ENCODE measurements at regions not wholly inside any gene's neighbourhood (a gene's known extent, or its start where the extent isn't known, plus 50 kb on each side); places are given as distances from the start of the nearest gene placed in this dataset.

- DNase-seq, result no peak
- no peak for TF ChIP-seq POLR2A (IDR thresholded peaks at IDR 0.05; ENCODE audit: low read length)
- TF ChIP-seq GATA1 (IDR thresholded peaks at IDR 0.05; ENCODE audit: low read depth, low read length), result no peak
Measured at GRCh38 chr4:138841343-138841742, 174.2 kb upstream of the NOCT start.

DNA sequence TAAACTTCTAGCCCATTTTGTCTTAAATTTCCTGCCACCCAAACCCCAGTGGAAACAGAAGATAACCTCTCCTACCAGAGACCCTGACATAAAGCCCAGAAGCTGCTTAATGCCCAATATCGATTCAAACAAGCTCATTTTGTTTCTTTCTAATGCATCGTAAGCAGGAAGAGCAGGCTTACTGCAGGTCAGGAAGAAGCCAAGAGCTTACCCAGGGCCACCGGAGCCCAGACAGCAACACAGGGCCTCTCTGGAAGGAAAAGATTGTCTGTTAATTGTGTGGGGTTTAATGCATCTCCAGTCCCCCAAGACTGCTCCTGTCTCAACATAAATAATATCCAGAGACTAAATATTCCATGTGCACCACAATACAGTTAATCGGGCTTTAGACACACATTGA lies 177.3 kb upstream of the NOCT start:
- no peak for TF ChIP-seq POLR2A (IDR thresholded peaks at IDR 0.05; ENCODE audit: low read length)
- no peak for TF ChIP-seq GATA1 (IDR thresholded peaks at IDR 0.05; ENCODE audit: low read depth, low read length)
- DNase-seq, result no peak

- TF ChIP-seq GATA1 (IDR thresholded peaks at IDR 0.05; ENCODE audit: low read depth, low read length) (no peak), POLR2A (IDR thresholded peaks at IDR 0.05; ENCODE audit: low read length) (no peak)
- DNase-seq, result peak in 1 of 2 experiments; percentile 4
Measured at GRCh38 chr4:138835832-138836533, 179.6 kb upstream of the NOCT start.

DNA sequence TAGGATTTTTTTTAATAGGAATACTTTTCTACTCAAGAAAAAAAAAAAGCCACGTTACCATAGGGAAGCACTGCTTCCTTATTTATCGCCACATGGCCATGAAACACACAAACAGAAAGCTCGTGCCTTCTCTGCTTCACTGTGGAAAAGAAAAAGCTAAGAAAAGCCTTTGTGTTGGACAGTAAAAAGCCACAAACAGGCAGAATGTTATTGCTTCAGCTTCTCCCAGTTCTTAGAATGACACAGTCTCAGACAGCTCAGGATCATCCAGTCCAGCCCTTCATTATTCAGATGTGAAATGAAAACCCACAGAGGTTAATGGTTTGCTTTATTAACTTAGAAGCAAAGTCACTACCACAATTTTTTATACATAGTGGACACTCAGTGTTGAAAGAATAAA lies 181.6 kb upstream of the NOCT start:
- no peak for DNase-seq
- TF ChIP-seq POLR2A (IDR thresholded peaks at IDR 0.05; ENCODE audit: low read length) (no peak), GATA1 (IDR thresholded peaks at IDR 0.05; ENCODE audit: low read depth, low read length) (no peak)

DNA sequence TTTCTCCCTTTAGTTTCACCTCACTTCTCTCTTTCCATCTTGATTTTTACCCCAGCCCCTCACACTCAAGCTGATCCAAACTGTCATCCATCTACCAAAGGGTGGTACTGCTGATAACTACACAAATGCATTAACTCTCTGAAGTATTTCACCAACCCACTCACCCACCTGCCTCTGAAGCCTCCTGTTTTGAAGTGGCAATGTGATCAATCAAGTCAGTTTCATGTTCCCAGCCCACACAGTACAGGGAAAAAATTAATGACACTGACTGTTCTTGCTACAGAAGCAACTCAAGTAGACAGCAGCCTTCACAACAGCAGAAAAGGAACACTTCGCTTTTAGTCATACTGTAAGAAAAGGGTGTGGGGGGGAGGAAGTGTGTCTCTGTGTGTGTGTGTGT lies 183.0 kb upstream of the NOCT start:
- no peak for DNase-seq

GRCh38 chr4:138831948-138832347 lies 183.6 kb upstream of the NOCT start:
- no peak for DNase-seq
- TF ChIP-seq GATA1 (IDR thresholded peaks at IDR 0.05; ENCODE audit: low read depth, low read length), result no peak

More for the DNA sequence above, 183.0 kb upstream of the NOCT start:
- TF ChIP-seq GATA1 (IDR thresholded peaks at IDR 0.05; ENCODE audit: low read depth, low read length) (no peak), POLR2A (IDR thresholded peaks at IDR 0.05; ENCODE audit: low read length) (no peak)

DNA sequence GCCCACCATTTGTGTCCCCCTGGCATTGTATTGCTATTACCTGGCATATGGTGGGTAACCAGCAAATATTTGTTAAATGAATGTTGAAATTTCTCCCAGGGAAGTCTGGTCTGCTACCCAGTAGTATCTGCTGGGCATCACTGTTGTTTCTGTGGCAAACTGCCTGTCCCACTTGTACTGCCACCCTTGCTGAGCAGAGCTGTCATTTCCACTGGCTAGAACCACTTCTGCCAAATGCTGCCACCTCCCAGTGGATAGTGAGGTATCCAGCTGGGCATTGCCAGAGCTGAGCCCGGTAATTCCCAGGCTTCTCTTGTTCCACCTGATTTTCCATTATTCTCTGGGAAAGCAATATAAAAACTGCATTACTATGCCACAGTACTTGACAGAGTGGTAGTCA lies 186.7 kb upstream of the NOCT start:
- no peak for TF ChIP-seq GATA1 (IDR thresholded peaks at IDR 0.05; ENCODE audit: low read depth, low read length)
- TF ChIP-seq POLR2A (IDR thresholded peaks at IDR 0.05; ENCODE audit: low read length), result no peak
- DNase-seq, result no peak

DNA sequence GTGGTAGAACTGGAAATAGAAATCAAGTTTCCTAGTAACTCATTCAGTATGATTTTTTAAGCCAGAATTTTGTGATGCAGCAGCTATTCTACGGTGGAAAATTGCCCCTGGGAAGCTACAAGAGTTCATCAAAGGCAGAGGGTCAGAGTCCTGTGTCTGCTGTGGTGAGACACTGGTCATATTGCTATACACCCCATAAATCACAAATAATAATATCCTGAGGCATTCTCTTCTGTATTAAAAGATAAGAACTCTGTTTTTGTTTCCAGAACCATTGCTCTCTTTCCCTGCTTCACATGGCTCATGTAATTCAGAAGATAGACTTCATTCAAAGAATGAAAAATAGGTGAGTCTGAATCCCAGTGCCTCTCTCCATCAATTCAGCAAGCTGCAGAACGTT lies 188.8 kb upstream of the NOCT start:
- no peak for DNase-seq
- no peak for TF ChIP-seq POLR2A (IDR thresholded peaks at IDR 0.05; ENCODE audit: low read length)
- TF ChIP-seq GATA1 (IDR thresholded peaks at IDR 0.05; ENCODE audit: low read depth, low read length), result no peak

DNA sequence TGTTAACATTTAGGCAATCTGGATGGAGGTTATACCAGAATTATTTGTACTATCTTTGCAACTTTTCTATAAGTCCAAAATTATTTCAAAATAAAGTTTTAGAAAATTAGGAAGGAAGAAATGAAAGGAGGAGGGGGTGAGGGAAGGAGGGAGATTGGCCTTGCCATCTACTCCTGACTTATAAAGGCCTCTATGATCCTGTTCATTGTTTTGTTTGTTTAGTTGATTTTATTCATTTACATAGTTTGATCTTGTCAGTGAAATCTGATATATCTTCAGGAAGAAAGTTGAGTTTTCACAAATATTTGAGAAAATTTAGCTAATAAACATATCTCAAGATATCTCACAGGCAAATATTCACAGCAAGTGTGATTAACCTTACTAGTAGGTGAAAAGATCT lies 189.3 kb upstream of the NOCT start:
- DNase-seq, result no peak
- TF ChIP-seq POLR2A (IDR thresholded peaks at IDR 0.05; ENCODE audit: low read length) (no peak), GATA1 (IDR thresholded peaks at IDR 0.05; ENCODE audit: low read depth, low read length) (no peak)

- TF ChIP-seq POLR2A (IDR thresholded peaks at IDR 0.05; ENCODE audit: low read length) (no peak), GATA1 (IDR thresholded peaks at IDR 0.05; ENCODE audit: low read depth, low read length) (no peak)
- DNase-seq, result no peak
Measured at GRCh38 chr4:138821331-138821730, 194.2 kb upstream of the NOCT start.

DNA sequence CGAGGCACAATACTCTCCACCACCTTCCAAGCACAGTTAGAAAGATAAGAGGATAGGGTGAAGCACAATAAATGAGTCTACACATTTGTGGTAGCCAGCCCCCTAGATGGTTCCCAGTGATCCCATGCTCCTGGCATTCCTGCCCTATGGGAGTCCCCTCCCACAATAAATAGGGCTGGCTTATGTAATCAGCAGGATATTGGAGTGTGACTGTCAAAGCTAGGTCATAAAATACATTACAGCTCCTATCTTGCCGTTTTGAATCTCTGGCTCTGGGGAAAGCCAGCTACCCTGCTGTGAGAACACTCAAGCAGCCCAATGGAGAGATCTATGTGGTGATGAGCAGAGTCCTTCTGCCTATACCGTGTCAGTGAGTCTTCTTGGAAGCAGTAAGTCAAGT lies 198.7 kb upstream of the NOCT start:
- DNase-seq, result no peak
- TF ChIP-seq POLR2A (IDR thresholded peaks at IDR 0.05; ENCODE audit: low read length), result no peak
- TF ChIP-seq GATA1 (IDR thresholded peaks at IDR 0.05; ENCODE audit: low read depth, low read length), result no peak

DNA sequence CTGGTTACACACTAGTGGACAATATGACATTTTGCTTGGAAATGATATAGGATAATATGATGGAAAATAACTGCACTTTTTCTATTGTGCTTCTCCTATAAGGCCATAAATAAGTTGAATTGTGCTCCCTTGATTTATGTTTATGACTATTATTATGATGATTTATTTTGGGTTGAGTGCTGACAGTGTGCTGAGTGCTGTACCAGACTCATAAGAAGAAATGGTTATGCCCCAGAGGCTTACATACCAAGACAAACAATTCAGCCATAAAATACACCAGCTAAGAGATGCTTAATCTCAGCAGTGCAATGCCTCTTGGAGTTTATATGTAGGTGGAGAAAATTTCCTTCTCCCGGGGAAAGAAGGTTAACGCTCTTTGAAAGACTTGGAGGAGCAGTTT lies 199.8 kb upstream of the NOCT start:
- TF ChIP-seq POLR2A (IDR thresholded peaks at IDR 0.05; ENCODE audit: low read length), result no peak
- no peak for TF ChIP-seq GATA1 (IDR thresholded peaks at IDR 0.05; ENCODE audit: low read depth, low read length)
- no peak for DNase-seq

DNA sequence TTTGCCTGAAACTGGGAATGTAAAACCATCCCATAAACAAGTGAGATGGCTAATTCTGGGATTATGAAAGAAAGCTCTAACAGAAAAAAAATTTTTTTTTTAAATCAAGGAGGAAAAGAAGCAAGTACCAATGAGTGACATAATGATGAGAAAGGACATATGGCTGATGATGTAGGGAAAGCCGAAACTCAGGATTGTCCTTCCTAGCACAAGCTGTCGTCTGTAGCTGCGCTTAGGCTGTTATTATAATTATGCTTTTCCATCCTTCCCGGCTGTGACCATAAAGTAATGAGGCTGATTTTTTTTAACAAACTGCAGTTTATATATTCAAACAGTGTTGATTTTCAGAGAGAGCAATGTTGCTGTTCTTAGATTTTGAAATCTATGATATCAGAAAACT lies 209.8 kb upstream of the NOCT start:
- no peak for DNase-seq
- TF ChIP-seq POLR2A (IDR thresholded peaks at IDR 0.05; ENCODE audit: low read length) (no peak), GATA1 (IDR thresholded peaks at IDR 0.05; ENCODE audit: low read depth, low read length) (no peak)

DNA sequence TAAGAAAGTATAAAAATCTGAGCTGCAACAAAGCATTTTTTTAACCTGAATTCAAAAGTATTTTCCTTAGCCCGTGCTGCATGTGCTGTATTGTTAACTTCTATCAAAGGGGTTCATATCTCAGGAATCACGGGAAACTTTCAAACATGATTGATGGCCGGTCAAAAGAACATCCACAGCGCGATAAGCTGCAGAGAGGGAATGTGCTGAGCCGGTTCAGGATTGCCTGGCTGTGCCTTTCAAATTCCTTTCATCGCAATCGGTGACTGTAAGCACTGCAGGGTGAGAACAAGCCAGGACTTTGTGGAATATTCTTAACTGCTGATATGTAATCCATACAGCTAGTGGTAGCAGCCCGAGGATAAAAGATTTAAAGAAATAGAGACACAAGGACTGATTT lies 210.9 kb upstream of the NOCT start:
- no peak for DNase-seq
- TF ChIP-seq POLR2A (IDR thresholded peaks at IDR 0.05; ENCODE audit: low read length) (no peak), GATA1 (IDR thresholded peaks at IDR 0.05; ENCODE audit: low read depth, low read length) (no peak)

DNA sequence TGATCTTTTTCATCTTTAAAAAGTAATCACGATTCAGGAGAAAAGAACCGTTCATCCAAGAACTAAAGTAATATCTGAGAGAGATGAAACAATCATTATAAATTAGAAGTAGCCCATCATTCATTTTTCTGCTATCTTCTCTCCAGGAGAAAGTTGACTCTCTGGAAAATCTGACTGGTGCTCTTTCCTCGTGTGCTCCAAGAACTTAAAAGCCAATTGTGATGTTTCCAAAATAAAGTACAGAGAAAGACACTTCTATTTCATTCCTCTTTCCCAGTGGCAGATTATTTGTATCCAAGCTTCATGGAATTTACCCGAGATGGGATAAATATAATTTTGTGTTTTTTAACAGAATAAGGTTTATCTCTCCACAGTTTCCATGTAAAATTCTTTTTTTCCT lies 212.5 kb upstream of the NOCT start:
- TF ChIP-seq POLR2A (IDR thresholded peaks at IDR 0.05; ENCODE audit: low read length) (no peak), GATA1 (IDR thresholded peaks at IDR 0.05; ENCODE audit: low read depth, low read length) (no peak)

GRCh38 chr4:138802499-138802898 lies 213.1 kb upstream of the NOCT start:
- no peak for DNase-seq
- TF ChIP-seq POLR2A (IDR thresholded peaks at IDR 0.05; ENCODE audit: low read length) (no peak), GATA1 (IDR thresholded peaks at IDR 0.05; ENCODE audit: low read depth, low read length) (no peak)

More for the DNA sequence above, 212.5 kb upstream of the NOCT start:
- no peak for DNase-seq
